HUES48 (cell line): ENCODE measurements at regions not wholly inside any gene's neighbourhood (a gene's known extent, or its start where the extent isn't known, plus 50 kb on each side); places are given as distances from the start of the nearest gene placed in this dataset.

ENCODE experiments used
- H3K27ac ChIP-seq: one replicate; pipeline ENCODE4 v1.7.0; 2013; ENCODE audit warnings: low read depth, low read length, inconsistent platforms
- H3K27me3 ChIP-seq: 2 replicates; pipeline ENCODE4 v1.6.1; 2013; ENCODE audit warnings: mild to moderate bottlenecking, low read length; ENCODE audit not compliant: control insufficient read depth, insufficient read depth
- H3K36me3 ChIP-seq: 2 replicates; pipeline ENCODE4 v1.6.1; 2013; ENCODE audit warnings: low read length; ENCODE audit not compliant: control insufficient read depth, insufficient read depth
- H3K4me1 ChIP-seq: 2 replicates; pipeline ENCODE4 v1.6.1; 2013; ENCODE audit warnings: mild to moderate bottlenecking, low read length; ENCODE audit not compliant: control insufficient read depth, insufficient read depth
- H3K4me3 ChIP-seq: 2 replicates; pipeline ENCODE4 v1.5.1; 2013; ENCODE audit warnings: mild to moderate bottlenecking, low read depth, low read length
- H3K9ac ChIP-seq: 2 replicates; pipeline ENCODE4 v1.6.1; 2013; ENCODE audit warnings: mild to moderate bottlenecking, low read depth, low read length, moderate library complexity
- H3K9me3 ChIP-seq: 2 replicates; pipeline ENCODE4 v1.6.1; 2013; ENCODE audit warnings: low read length; ENCODE audit not compliant: control insufficient read depth, insufficient read depth

GRCh38 chr1:61627365-61627764 lies 97.6 kb downstream of the TM2D1 start:
- Histone ChIP-seq H3K36me3 (no peaks in the 10 kb centered on the region), H3K9ac (no peak overlapping the region), H3K4me3 (no peak overlapping the region), H3K4me1 (no peaks in the 10 kb centered on the region), H3K9me3 (no peaks in the 10 kb centered on the region), H3K27ac (no peak overlapping the region), H3K27me3 (no peaks in the 10 kb centered on the region)

GRCh38 chr1:61626816-61627215 lies 98.1 kb downstream of the TM2D1 start:
- no peaks in the 10 kb centered on the region for H3K27me3 ChIP-seq
- H3K36me3 ChIP-seq = no peaks in the 10 kb centered on the region
- H3K4me1 ChIP-seq = no peaks in the 10 kb centered on the region
- no peak overlapping the region for H3K27ac ChIP-seq
- H3K4me3 ChIP-seq = no peak overlapping the region
- no peak overlapping the region for H3K9ac ChIP-seq
- H3K9me3 ChIP-seq = no peaks in the 10 kb centered on the region

- H3K27me3 ChIP-seq = no peaks in the 10 kb centered on the region
Observed at GRCh38 chr1:61623852-61624251, 101.1 kb downstream of the TM2D1 start.

GRCh38 chr1:61620536-61620935 lies 104.4 kb downstream of the TM2D1 start:
- no peak overlapping the region for H3K4me3 ChIP-seq
- no peaks in the 10 kb centered on the region for H3K27me3 ChIP-seq
- no peak overlapping the region for H3K9ac ChIP-seq
- 0 out of 2 replicates have a peak, but pooled peaks cover 11% of the 10 kb centered on the region for H3K4me1 ChIP-seq
- no peaks in the 10 kb centered on the region for H3K36me3 ChIP-seq
- H3K27ac ChIP-seq = no peak overlapping the region
- H3K9me3 ChIP-seq = no peaks in the 10 kb centered on the region

More at GRCh38 chr1:61623852-61624251, 101.1 kb downstream of the TM2D1 start:
- no peaks in the 10 kb centered on the region for H3K4me1 ChIP-seq
- no peaks in the 10 kb centered on the region for H3K36me3 ChIP-seq
- H3K9ac ChIP-seq = no peak overlapping the region
- no peaks in the 10 kb centered on the region for H3K9me3 ChIP-seq
- no peak overlapping the region for H3K27ac ChIP-seq
- H3K4me3 ChIP-seq = no peak overlapping the region

- H3K36me3 ChIP-seq = no peaks in the 10 kb centered on the region
- H3K9ac ChIP-seq = no peak overlapping the region
- no peaks in the 10 kb centered on the region for H3K27me3 ChIP-seq
- H3K4me1 ChIP-seq = 0 out of 2 replicates have a peak, but pooled peaks cover 11% of the 10 kb centered on the region
- no peak overlapping the region for H3K4me3 ChIP-seq
- H3K27ac ChIP-seq = no peak overlapping the region
- H3K9me3 ChIP-seq = no peaks in the 10 kb centered on the region
Observed at GRCh38 chr1:61618755-61619154, 106.2 kb downstream of the TM2D1 start.

- no peaks in the 10 kb centered on the region for H3K36me3 ChIP-seq
- H3K4me3 ChIP-seq = no peak overlapping the region
- no peak overlapping the region for H3K9ac ChIP-seq
Observed at GRCh38 chr1:61618193-61618592, 106.7 kb downstream of the TM2D1 start.

GRCh38 chr1:61616830-61617229 lies 108.1 kb downstream of the TM2D1 start:
- H3K27me3 ChIP-seq = no peaks in the 10 kb centered on the region
- no peak overlapping the region for H3K4me3 ChIP-seq
- no peak overlapping the region for H3K9ac ChIP-seq
- no peaks in the 10 kb centered on the region for H3K36me3 ChIP-seq
- 0 out of 2 replicates have a peak, but pooled peaks cover 11% of the 10 kb centered on the region for H3K4me1 ChIP-seq
- no peaks in the 10 kb centered on the region for H3K9me3 ChIP-seq
- H3K27ac ChIP-seq = no peak overlapping the region

More at GRCh38 chr1:61618193-61618592, 106.7 kb downstream of the TM2D1 start:
- no peak overlapping the region for H3K27ac ChIP-seq
- 0 out of 2 replicates have a peak, but pooled peaks cover 11% of the 10 kb centered on the region for H3K4me1 ChIP-seq
- H3K9me3 ChIP-seq = no peaks in the 10 kb centered on the region
- no peaks in the 10 kb centered on the region for H3K27me3 ChIP-seq

- Histone ChIP-seq H3K36me3 (no peaks in the 10 kb centered on the region), H3K9ac (no peak overlapping the region), H3K4me1 (no peaks in the 10 kb centered on the region), H3K27me3 (no peaks in the 10 kb centered on the region), H3K9me3 (no peaks in the 10 kb centered on the region), H3K4me3 (no peak overlapping the region), H3K27ac (no peak overlapping the region)
Observed at GRCh38 chr1:61612602-61613001, 112.3 kb downstream of the TM2D1 start.

GRCh38 chr1:61609040-61609439 lies 115.9 kb downstream of the TM2D1 start:
- Histone ChIP-seq H3K36me3 (no peaks in the 10 kb centered on the region), H3K4me3 (no peak overlapping the region), H3K4me1 (peaks cover 5% of the 10 kb centered on the region; the same call in 1 of the 2 replicates), H3K9ac (no peak overlapping the region), H3K9me3 (no peaks in the 10 kb centered on the region), H3K27ac (no peak overlapping the region), H3K27me3 (no peaks in the 10 kb centered on the region)

GRCh38 chr1:61607448-61607847 lies 117.5 kb downstream of the TM2D1 start:
- H3K9ac ChIP-seq = no peak overlapping the region
- no peak overlapping the region for H3K4me3 ChIP-seq
- no peaks in the 10 kb centered on the region for H3K9me3 ChIP-seq
- H3K27me3 ChIP-seq = no peaks in the 10 kb centered on the region
- H3K36me3 ChIP-seq = no peaks in the 10 kb centered on the region
- H3K4me1 ChIP-seq = peaks cover 5% of the 10 kb centered on the region; the same call in 1 of the 2 replicates
- H3K27ac ChIP-seq = no peak overlapping the region

GRCh38 chr1:61606448-61607312 lies 118.3 kb downstream of the TM2D1 start:
- no peaks in the 10 kb centered on the region for H3K36me3 ChIP-seq
- H3K4me1 ChIP-seq = peaks cover 5% of the 10 kb centered on the region; the same call in 1 of the 2 replicates
- H3K9ac ChIP-seq = no peak overlapping the region
- no peaks in the 10 kb centered on the region for H3K9me3 ChIP-seq
- H3K27ac ChIP-seq = no peak overlapping the region
- H3K27me3 ChIP-seq = no peaks in the 10 kb centered on the region
- H3K4me3 ChIP-seq = no peak overlapping the region
